Colonic mucosa (tissue), 4 donors: ENCODE measurements at regions not wholly inside any gene's neighbourhood (a gene's known extent, or its start where the extent isn't known, plus 50 kb on each side); places are given as distances from the start of the nearest gene placed in this dataset.
"Not testable (repeated sequence)": the region's sequence is repeated elsewhere in the genome, so short reads cannot be mapped to it uniquely, and the experiment has no call there.

Source experiments
- DNase-seq: peaks from one replicate; pipeline ENCODE4 v3.0.0-alpha.2; 2020
- H3K27ac ChIP-seq: fragments of 200-600 bp; one replicate; pipeline ENCODE4 v1.8.0; 2021
- H3K27me3 ChIP-seq: fragments of 200-600 bp; one replicate; pipeline ENCODE4 v1.8.0; 2021
- H3K36me3 ChIP-seq: fragments of 200-600 bp; one replicate; pipeline ENCODE4 v1.8.0; 2021
- H3K4me1 ChIP-seq: fragments of 200-600 bp; one replicate; pipeline ENCODE4 v1.8.0; 2021; ENCODE audit warnings: mild to moderate bottlenecking
- H3K4me3 ChIP-seq: fragments of 200-600 bp; one replicate; pipeline ENCODE4 v1.8.0; 2021
- H3K9ac ChIP-seq, 2 donors: one replicate each; pipeline ENCODE4 v1.7.0; 2013; ENCODE audit warnings: control low read depth in 2 of 2, low read depth in 2 of 2, low read length in 2 of 2
- H3K9me3 ChIP-seq: fragments of 200-600 bp; one replicate; pipeline ENCODE4 v1.8.0; 2021
- intact Hi-C: fragments of 100-400 bp; cut with DNase I; formaldehyde crosslinking; loops from one replicate; pipeline ENCODE4 v1.14.1; 2022
- TF ChIP-seq, protein P1 (sequence below): fragments of 200-600 bp; IDR thresholded peaks from one replicate; pipeline ENCODE4 v1.8.0; 2022; ENCODE audit warnings: antibody characterized with exemption, mild to moderate bottlenecking
- donor health status: healthy.
- donor health status: DM: no; HTN: no; CAD: no.
- donor health status: DM: no; HTN: no; CAD: no.

DNA sequence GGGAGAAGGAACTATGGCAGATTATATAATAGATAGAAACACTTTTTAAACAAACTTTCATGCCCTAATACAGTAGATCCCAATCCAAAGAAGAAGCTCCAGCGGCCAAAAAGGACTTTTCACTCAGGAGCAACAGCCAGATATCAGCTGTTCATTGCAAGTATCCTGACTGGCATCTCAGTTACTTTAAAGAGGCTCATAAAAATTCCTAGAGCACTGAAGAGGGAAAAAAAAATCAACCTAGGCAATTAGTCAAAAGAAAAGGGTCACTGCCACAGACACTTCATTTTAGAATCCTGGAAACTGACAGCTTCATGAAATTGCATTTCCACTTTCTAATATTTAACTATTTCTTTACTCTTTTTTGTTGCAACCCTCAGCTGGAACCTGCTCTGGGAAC is 170.6 kb upstream of the SOX6 start:
- no peak overlapping the region for H3K9ac ChIP-seq
- intact Hi-C loops = no loop called here
- no peak overlapping the region for H3K27ac ChIP-seq
- H3K27me3 ChIP-seq = no peaks in the 10 kb centered on the region
- no peak for DNase-seq
- H3K36me3 ChIP-seq = no peaks in the 10 kb centered on the region
- no peaks in the 10 kb centered on the region for H3K9me3 ChIP-seq
- H3K4me3 ChIP-seq = no peak overlapping the region
- no peaks in the 10 kb centered on the region for H3K4me1 ChIP-seq
- TF ChIP-seq, protein P1, sequence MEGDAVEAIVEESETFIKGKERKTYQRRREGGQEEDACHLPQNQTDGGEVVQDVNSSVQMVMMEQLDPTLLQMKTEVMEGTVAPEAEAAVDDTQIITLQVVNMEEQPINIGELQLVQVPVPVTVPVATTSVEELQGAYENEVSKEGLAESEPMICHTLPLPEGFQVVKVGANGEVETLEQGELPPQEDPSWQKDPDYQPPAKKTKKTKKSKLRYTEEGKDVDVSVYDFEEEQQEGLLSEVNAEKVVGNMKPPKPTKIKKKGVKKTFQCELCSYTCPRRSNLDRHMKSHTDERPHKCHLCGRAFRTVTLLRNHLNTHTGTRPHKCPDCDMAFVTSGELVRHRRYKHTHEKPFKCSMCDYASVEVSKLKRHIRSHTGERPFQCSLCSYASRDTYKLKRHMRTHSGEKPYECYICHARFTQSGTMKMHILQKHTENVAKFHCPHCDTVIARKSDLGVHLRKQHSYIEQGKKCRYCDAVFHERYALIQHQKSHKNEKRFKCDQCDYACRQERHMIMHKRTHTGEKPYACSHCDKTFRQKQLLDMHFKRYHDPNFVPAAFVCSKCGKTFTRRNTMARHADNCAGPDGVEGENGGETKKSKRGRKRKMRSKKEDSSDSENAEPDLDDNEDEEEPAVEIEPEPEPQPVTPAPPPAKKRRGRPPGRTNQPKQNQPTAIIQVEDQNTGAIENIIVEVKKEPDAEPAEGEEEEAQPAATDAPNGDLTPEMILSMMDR = no peak

DNA sequence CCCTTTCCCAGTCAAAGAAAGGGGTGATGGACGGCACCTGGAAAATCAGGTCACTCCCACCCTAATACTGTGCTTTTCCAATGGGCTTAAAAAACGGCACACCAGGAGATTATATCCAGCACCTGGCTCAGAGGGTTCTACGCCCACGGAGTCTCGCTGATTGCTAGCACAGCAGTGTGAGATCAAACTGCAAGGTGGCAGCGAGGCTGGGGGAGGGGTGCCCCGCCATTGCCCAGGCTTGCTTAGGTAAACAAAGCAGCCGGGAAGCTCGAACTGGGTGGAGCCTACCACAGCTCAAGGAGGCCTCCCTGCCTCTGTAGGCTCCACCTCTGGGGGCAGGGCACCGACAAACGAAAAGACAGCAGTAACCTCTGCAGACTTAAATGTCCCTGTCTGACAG is 164.4 kb upstream of the SOX6 start:
- H3K36me3 ChIP-seq, H3K4me1 ChIP-seq, H3K4me3 ChIP-seq, H3K27ac ChIP-seq, H3K27me3 ChIP-seq, H3K9ac ChIP-seq, intact Hi-C loops, H3K9me3 ChIP-seq, DNase-seq: not testable (repeated sequence)

DNA sequence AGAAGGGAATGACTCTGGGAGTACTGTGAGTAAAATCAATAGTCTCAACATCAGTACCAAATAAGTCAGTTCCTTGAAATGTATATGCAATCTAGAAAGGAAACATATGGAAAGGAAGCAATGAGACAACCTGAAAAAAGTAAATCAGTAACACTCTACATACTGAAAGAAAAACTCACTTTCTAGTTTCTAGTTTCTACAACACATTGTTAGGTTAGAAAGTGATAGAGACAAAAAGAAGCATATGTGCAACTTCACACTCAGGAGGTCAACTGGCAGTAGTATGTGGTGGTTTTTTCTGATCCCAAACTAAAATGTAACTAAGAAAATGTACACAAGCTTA is 156.5 kb upstream of the SOX6 start:
- intact Hi-C loops = no loop called here
- Histone ChIP-seq H3K9ac (no peak overlapping the region), H3K9me3 (no peaks in the 10 kb centered on the region), H3K4me1 (no peaks in the 10 kb centered on the region), H3K27me3 (no peaks in the 10 kb centered on the region), H3K36me3 (no peaks in the 10 kb centered on the region), H3K27ac (no peak overlapping the region), H3K4me3 (no peak overlapping the region)
- TF ChIP-seq, protein P1 = no peak
- no peak for DNase-seq

DNA sequence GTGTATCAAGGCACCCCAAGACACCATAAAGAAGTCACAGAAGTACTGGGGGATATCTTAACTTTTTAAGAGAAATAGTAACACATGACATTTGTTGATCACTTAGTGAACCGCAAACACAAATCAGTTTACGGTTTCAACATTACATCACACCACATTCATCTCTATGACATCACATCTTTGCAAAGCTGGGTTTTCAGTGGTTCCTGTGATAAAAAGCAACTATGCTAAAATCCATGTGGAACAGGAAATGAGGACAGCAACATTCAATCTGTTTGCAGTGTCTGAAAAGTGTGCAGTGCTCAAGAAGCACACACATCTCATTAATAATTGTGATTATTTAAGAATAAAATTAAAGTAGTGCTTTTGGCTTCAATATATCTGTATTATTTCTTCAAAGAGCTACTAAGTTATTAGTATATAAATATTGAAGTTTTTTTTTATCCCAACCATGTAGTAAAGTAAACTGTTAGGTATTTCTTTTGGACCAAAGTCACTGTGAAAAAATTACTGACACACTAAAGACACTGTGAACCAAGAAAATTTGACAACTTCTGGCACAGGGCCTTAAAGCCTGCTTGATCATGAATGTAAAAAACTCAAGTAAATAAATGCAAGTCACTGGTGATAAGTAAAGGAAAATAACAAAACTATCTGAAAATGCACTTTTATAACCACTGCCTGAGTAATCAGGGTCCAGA is 156.0 kb upstream of the SOX6 start:
- TF ChIP-seq, protein P1 = no peak
- Histone ChIP-seq H3K9ac (no peak overlapping the region), H3K27ac (no peak overlapping the region), H3K27me3 (no peaks in the 10 kb centered on the region), H3K4me1 (no peaks in the 10 kb centered on the region), H3K4me3 (no peak overlapping the region), H3K9me3 (no peaks in the 10 kb centered on the region), H3K36me3 (no peaks in the 10 kb centered on the region)
- DNase-seq = no peak
- intact Hi-C loops = no loop called here

DNA sequence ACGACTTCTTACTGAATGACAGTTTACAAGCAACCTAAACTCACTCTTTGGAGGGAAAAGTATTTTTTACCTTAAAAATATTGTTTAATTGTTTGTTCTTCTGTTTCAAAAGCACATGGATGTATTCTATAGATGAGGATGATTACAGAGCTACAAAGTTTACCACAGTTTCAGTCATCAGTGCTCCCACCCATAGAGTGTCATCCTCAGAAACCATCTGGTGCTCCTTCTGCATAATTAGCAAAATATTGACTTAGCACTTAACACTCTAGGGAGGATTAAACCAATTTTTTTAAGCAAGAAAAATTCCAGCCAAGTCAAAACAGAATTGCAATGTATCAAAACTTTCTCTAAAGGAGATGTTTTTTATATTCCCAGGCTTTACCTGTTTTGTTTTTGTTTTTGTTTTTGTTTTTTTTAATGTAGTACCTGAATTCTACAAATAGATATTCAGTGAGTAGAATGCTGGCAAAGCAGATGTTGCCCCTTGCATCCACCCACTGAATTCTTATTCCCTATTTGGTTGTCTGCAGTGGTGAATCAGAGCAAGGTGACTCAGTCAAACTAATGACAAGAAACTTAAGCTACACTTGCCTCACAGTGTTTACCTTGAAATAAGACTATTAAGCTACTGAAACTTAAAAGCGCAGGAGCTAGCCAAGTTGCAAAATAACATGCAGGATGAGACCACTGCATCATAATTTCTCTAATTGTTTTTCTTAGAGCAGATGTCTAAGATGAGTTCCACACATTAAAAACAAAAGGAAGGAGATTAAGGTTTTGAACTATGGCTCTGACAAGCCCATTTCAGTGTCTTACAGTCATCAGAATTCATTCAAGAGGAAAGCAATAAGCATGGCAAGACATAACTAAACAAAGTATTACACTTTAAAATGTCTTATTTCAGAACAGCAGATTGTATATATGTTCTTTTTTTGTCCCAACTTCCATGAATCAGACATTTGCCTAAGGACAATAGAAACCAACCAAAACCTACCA is 155.1 kb upstream of the SOX6 start:
- H3K9me3 ChIP-seq = no peaks in the 10 kb centered on the region
- H3K4me3 ChIP-seq = no peak overlapping the region
- TF ChIP-seq, protein P1 = no peak
- H3K9ac ChIP-seq = no peak overlapping the region
- H3K27me3 ChIP-seq = no peaks in the 10 kb centered on the region
- H3K36me3 ChIP-seq = no peaks in the 10 kb centered on the region
- intact Hi-C loops = no loop called here
- no peak overlapping the region for H3K27ac ChIP-seq
- DNase-seq = no peak
- no peaks in the 10 kb centered on the region for H3K4me1 ChIP-seq

DNA sequence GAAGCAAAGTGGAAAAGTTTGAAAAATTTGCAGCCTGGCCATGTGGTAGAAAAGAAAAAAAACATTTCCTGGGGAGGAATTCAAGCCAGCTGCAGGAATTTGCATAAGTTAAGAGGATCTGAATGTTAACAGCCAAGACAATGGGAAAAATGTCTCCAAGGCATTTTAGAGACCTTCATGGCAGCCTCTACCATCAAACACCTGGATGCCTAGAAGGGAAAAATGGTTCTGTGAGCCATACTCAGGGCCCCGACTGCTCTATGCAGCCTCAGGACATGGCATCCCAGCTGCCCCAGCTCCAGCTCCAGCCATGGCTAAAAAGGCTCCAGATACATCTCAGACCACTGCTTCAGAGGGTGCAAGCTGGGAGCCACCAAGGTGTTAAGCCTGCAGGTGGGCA is 149.1 kb upstream of the SOX6 start:
- no peak overlapping the region for H3K27ac ChIP-seq
- H3K27me3 ChIP-seq = no peaks in the 10 kb centered on the region
- intact Hi-C loops = no loop called here
- no peaks in the 10 kb centered on the region for H3K9me3 ChIP-seq
- no peaks in the 10 kb centered on the region for H3K4me1 ChIP-seq
- no peaks in the 10 kb centered on the region for H3K36me3 ChIP-seq
- TF ChIP-seq, protein P1 = no peak
- no peak overlapping the region for H3K9ac ChIP-seq
- no peak for DNase-seq
- H3K4me3 ChIP-seq = no peak overlapping the region

DNA sequence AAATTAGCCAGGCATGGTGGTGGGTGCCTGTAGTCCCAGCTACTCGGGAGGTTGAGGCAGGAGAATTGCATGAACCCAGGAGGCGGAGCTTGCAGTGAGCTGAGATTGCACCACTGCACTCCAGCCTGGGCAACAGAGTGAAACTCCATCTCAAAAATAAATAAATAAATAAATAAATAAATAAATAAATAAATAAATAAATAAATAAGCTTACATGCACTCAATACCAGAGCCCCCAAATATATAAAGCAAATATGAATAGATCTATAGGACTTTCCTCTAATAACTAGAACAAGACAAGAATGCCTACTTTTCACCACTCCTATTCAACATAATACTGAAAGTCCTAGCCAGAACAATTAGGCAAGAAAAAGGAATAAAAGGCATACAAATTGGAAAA is 147.5 kb upstream of the SOX6 start:
- H3K9ac ChIP-seq, H3K9me3 ChIP-seq, H3K4me3 ChIP-seq, H3K36me3 ChIP-seq, intact Hi-C loops, DNase-seq, H3K27ac ChIP-seq, H3K27me3 ChIP-seq, H3K4me1 ChIP-seq: not testable (repeated sequence)
